ENCODE measurements at regions not wholly inside any gene's neighbourhood (a gene's known extent, or its start where the extent isn't known, plus 50 kb on each side); places are given as distances from the start of the nearest gene placed in this dataset.

- no peak for DNase-seq
Measured at GRCh38 chr4:159503236-159504008, 400.5 kb downstream of the RAPGEF2 start.

GRCh38 chr4:159504684-159505083, 401.8 kb downstream of the RAPGEF2 start:
- no peak for DNase-seq

- DNase-seq: no peak
Measured at GRCh38 chr4:159505266-159505975, 402.5 kb downstream of the RAPGEF2 start.

- DNase-seq: no peak
Measured at GRCh38 chr4:159506801-159507517, 404.1 kb downstream of the RAPGEF2 start.

- DNase-seq: no peak
Measured at GRCh38 chr4:159508917-159509500, 406.1 kb downstream of the RAPGEF2 start.

GRCh38 chr4:159512348-159512747, 409.5 kb downstream of the RAPGEF2 start:
- DNase-seq: no peak

- no peak for DNase-seq
Measured at GRCh38 chr4:159515314-159516025, 412.6 kb downstream of the RAPGEF2 start.

GRCh38 chr4:159516556-159517140, 413.8 kb downstream of the RAPGEF2 start:
- DNase-seq: no peak

- no peak for DNase-seq
Measured at GRCh38 chr4:159520074-159520473, 417.2 kb downstream of the RAPGEF2 start.

GRCh38 chr4:159526172-159526571, 423.3 kb downstream of the RAPGEF2 start:
- no peak for DNase-seq

GRCh38 chr4:159534655-159535054, 431.8 kb downstream of the RAPGEF2 start:
- DNase-seq: no peak

GRCh38 chr4:159538556-159538955, 435.7 kb downstream of the RAPGEF2 start:
- DNase-seq: no peak

- DNase-seq: no peak
Measured at GRCh38 chr4:159540038-159540437, 437.2 kb downstream of the RAPGEF2 start.

GRCh38 chr4:159540501-159540900, 437.6 kb downstream of the RAPGEF2 start:
- no peak for DNase-seq

GRCh38 chr4:159541143-159541542, 438.3 kb downstream of the RAPGEF2 start:
- no peak for DNase-seq

GRCh38 chr4:159542296-159542695, 439.4 kb downstream of the RAPGEF2 start:
- DNase-seq: no peak

- DNase-seq: no peak
Measured at GRCh38 chr4:159543831-159544230, 441.0 kb downstream of the RAPGEF2 start.

- no peak for DNase-seq
Measured at GRCh38 chr4:159545556-159545955, 442.7 kb downstream of the RAPGEF2 start.

- DNase-seq: no peak
Measured at GRCh38 chr4:159547645-159548308, 444.9 kb downstream of the RAPGEF2 start.

- no peak for DNase-seq
Measured at GRCh38 chr4:159549098-159549518, 446.2 kb downstream of the RAPGEF2 start.

- DNase-seq: no peak
Measured at GRCh38 chr4:159551281-159551680, 448.4 kb downstream of the RAPGEF2 start.

All from NCI-H526 treated with DMSO at 0.1 percent for 48 hours (cell line).